ENCODE measurements at regions not wholly inside any gene's neighbourhood (a gene's known extent, or its start where the extent isn't known, plus 50 kb on each side); places are given as distances from the start of the nearest gene placed in this dataset.

DNA sequence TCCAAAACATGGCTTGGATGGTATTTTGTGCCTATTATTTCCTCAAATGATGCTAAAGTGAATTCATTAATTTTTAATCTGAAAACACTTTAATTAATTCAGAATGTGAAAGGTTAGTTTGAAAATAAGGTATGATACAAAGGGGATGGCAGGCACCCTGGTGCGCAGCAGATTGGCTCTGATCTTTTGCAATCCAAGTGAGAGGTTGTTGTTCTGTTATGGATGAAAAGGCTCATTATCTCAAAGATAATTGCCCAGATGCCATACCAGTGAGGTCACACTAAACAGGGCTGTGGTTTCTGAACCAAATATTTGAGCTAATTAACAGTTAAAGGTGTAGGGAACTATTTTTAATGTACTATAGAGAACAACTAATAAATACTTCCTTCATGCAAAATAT lies 504.9 kb downstream of the RAPGEF2 start:
- TF ChIP-seq EZH2 (IDR thresholded peaks at IDR 0.05; ENCODE audit: insufficient read depth, low read length): no peak
- TF ChIP-seq CTCF (IDR thresholded peaks at IDR 0.05; ENCODE audit: insufficient read depth, low read depth, low read length): no peak
